ENCODE measurements at regions not wholly inside any gene's neighbourhood (a gene's known extent, or its start where the extent isn't known, plus 50 kb on each side); places are given as distances from the start of the nearest gene placed in this dataset.
"Not testable (repeated sequence)": the region's sequence is repeated elsewhere in the genome, so short reads cannot be mapped to it uniquely, and the experiment has no call there.

- no peak for DNase-seq
These were observed 243.1 kb downstream of the INHBA start for GRCh38 chr7:41459623-41460261.

- no peak for DNase-seq
These were observed 243.7 kb downstream of the INHBA start for GRCh38 chr7:41459183-41459582.

GRCh38 chr7:41457832-41458437 lies 245.0 kb downstream of the INHBA start:
- no peak for DNase-seq

- no peak for DNase-seq
These were observed 251.1 kb downstream of the INHBA start for GRCh38 chr7:41451826-41452225.

GRCh38 chr7:41449694-41450093 lies 253.2 kb downstream of the INHBA start:
- no peak for DNase-seq

GRCh38 chr7:41449286-41449685 lies 253.6 kb downstream of the INHBA start:
- no peak for DNase-seq

GRCh38 chr7:41448104-41448503 lies 254.8 kb downstream of the INHBA start:
- no peak for DNase-seq

- no peak for DNase-seq
These were observed 255.3 kb downstream of the INHBA start for GRCh38 chr7:41447450-41448042.

- no peak for DNase-seq
These were observed 256.1 kb downstream of the INHBA start for GRCh38 chr7:41446606-41447449.

- DNase-seq, result no peak
These were observed 256.9 kb downstream of the INHBA start for GRCh38 chr7:41445946-41446345.

- no peak for DNase-seq
These were observed 257.5 kb downstream of the INHBA start for GRCh38 chr7:41445432-41445831.

- DNase-seq, result no peak
These were observed 263.4 kb downstream of the INHBA start for GRCh38 chr7:41439515-41439879.

GRCh38 chr7:41438705-41439514 lies 264.0 kb downstream of the INHBA start:
- no peak for DNase-seq

- no peak for DNase-seq
These were observed 265.4 kb downstream of the INHBA start for GRCh38 chr7:41437257-41438196.

GRCh38 chr7:41436139-41436538 lies 266.8 kb downstream of the INHBA start:
- no peak for DNase-seq

- not testable (repeated sequence) for DNase-seq
These were observed 267.9 kb downstream of the INHBA start for GRCh38 chr7:41435020-41435419.

- DNase-seq, result no peak
These were observed 271.2 kb downstream of the INHBA start for GRCh38 chr7:41431671-41432070.

GRCh38 chr7:41428381-41428780 lies 274.5 kb downstream of the INHBA start:
- DNase-seq, result no peak

GRCh38 chr7:41425926-41426325 lies 277.0 kb downstream of the INHBA start:
- no peak for DNase-seq

GRCh38 chr7:41421056-41421455 lies 281.8 kb downstream of the INHBA start:
- no peak for DNase-seq

- DNase-seq, result no peak
These were observed 282.5 kb downstream of the INHBA start for GRCh38 chr7:41420421-41420820.

- DNase-seq, result no peak
These were observed 284.6 kb downstream of the INHBA start for GRCh38 chr7:41418337-41418736.
